ENCODE measurements at regions not wholly inside any gene's neighbourhood (a gene's known extent, or its start where the extent isn't known, plus 50 kb on each side); places are given as distances from the start of the nearest gene placed in this dataset.

- DNase-seq (ENCODE audit: low read depth, low spot score), result no peak
Measured at GRCh38 chr18:37717098-37717497, 151.5 kb upstream of the CELF4 start.

- DNase-seq (ENCODE audit: low read depth, low spot score), result no peak
Measured at GRCh38 chr18:37716106-37716735, 150.6 kb upstream of the CELF4 start.

GRCh38 chr18:37714691-37715090, 149.1 kb upstream of the CELF4 start:
- no peak for DNase-seq (ENCODE audit: low read depth, low spot score)

- no peak for DNase-seq (ENCODE audit: low read depth, low spot score)
Measured at GRCh38 chr18:37712776-37713175, 147.2 kb upstream of the CELF4 start.

GRCh38 chr18:37711766-37712505, 146.3 kb upstream of the CELF4 start:
- DNase-seq (ENCODE audit: low read depth, low spot score), result no peak

GRCh38 chr18:37710726-37711125, 145.1 kb upstream of the CELF4 start:
- DNase-seq (ENCODE audit: low read depth, low spot score), result no peak

- no peak for DNase-seq (ENCODE audit: low read depth, low spot score)
Measured at GRCh38 chr18:37709740-37710139, 144.1 kb upstream of the CELF4 start.

GRCh38 chr18:37705016-37705415, 139.4 kb upstream of the CELF4 start:
- no peak for DNase-seq (ENCODE audit: low read depth, low spot score)

- DNase-seq (ENCODE audit: low read depth, low spot score), result no peak
Measured at GRCh38 chr18:37702841-37703240, 137.2 kb upstream of the CELF4 start.

GRCh38 chr18:37701967-37702366, 136.4 kb upstream of the CELF4 start:
- DNase-seq (ENCODE audit: low read depth, low spot score), result no peak

- no peak for DNase-seq (ENCODE audit: low read depth, low spot score)
Measured at GRCh38 chr18:37698508-37699040, 133.0 kb upstream of the CELF4 start.

- no peak for DNase-seq (ENCODE audit: low read depth, low spot score)
Measured at GRCh38 chr18:37694516-37694915, 128.9 kb upstream of the CELF4 start.

GRCh38 chr18:37691162-37691561, 125.6 kb upstream of the CELF4 start:
- no peak for DNase-seq (ENCODE audit: low read depth, low spot score)

GRCh38 chr18:37689841-37690240, 124.2 kb upstream of the CELF4 start:
- no peak for DNase-seq (ENCODE audit: low read depth, low spot score)

- DNase-seq (ENCODE audit: low read depth, low spot score), result no peak
Measured at GRCh38 chr18:37684590-37684989, 119.0 kb upstream of the CELF4 start.

GRCh38 chr18:37684183-37684582, 118.6 kb upstream of the CELF4 start:
- no peak for DNase-seq (ENCODE audit: low read depth, low spot score)

- no peak for DNase-seq (ENCODE audit: low read depth, low spot score)
Measured at GRCh38 chr18:37680911-37681310, 115.3 kb upstream of the CELF4 start.

GRCh38 chr18:37676276-37676675, 110.7 kb upstream of the CELF4 start:
- DNase-seq (ENCODE audit: low read depth, low spot score), result no peak

GRCh38 chr18:37675699-37676098, 110.1 kb upstream of the CELF4 start:
- DNase-seq (ENCODE audit: low read depth, low spot score), result no peak

- DNase-seq (ENCODE audit: low read depth, low spot score), result no peak
Measured at GRCh38 chr18:37674570-37674969, 109.0 kb upstream of the CELF4 start.

- no peak for DNase-seq (ENCODE audit: low read depth, low spot score)
Measured at GRCh38 chr18:37673671-37674070, 108.1 kb upstream of the CELF4 start.

GRCh38 chr18:37672932-37673595, 107.5 kb upstream of the CELF4 start:
- no peak for DNase-seq (ENCODE audit: low read depth, low spot score)

- no peak for DNase-seq (ENCODE audit: low read depth, low spot score)
Measured at GRCh38 chr18:37672001-37672400, 106.4 kb upstream of the CELF4 start.
